ENCODE measurements at regions not wholly inside any gene's neighbourhood (a gene's known extent, or its start where the extent isn't known, plus 50 kb on each side); places are given as distances from the start of the nearest gene placed in this dataset.

- no peak for ATAC-seq (ENCODE audit: low read depth)
- H4K91ac ChIP-seq (ENCODE audit: insufficient read depth, low read depth, low read length): no peak overlapping the region
- in situ Hi-C loops (cut with MboI; ENCODE audit: low sequenced_read_pairs): no loop called here
- H3K9ac ChIP-seq (ENCODE audit: low read depth, low read length): no peak overlapping the region
- ChIA-PET POLR2A (ENCODE audit: unreplicated experiment) (no interaction called here), CTCF (no interaction called here)
- no peak overlapping the region for H3K14ac ChIP-seq (replicated peaks; ENCODE audit: low read depth, low read length)
- no peaks in the 10 kb centered on the region for H3K9me1 ChIP-seq (ENCODE audit: insufficient read depth, low read length)
- no peaks in the 10 kb centered on the region for H3K4me1 ChIP-seq (ENCODE audit: control insufficient read depth, insufficient read depth, low read length)
- 71% methylated on average over 7 of the region's 22 CpGs; no CpG with 5 or more reads in 1 of the 2 experiments for WGBS, 2 experiments (ENCODE audit: extremely low coverage in 2 of 2, insufficient read length in 1 of 2)
- intact Hi-C loops (cut with micrococcal nuclease): no loop called here
- H2BK15ac ChIP-seq (ENCODE audit: low read depth, low read length): no peak overlapping the region
- dilution Hi-C loops (cut with HindIII; ENCODE audit: low sequenced_read_pairs, unreplicated experiment): no loop called here
- no peak for TF ChIP-seq BHLHE40 (IDR thresholded peaks at IDR 0.05; ENCODE audit: low read depth, low read length)
- TF ChIP-seq CHD1 (IDR thresholded peaks at IDR 0.05; ENCODE audit: low read depth, low read length): no peak
- no peaks in the 10 kb centered on the region for H3K27me3 ChIP-seq (ENCODE audit: control insufficient read depth, insufficient read depth, low read length)
- H3K18ac ChIP-seq (ENCODE audit: low read depth, low read length): no peak overlapping the region
- no peaks in the 10 kb centered on the region for H3K36me3 ChIP-seq (ENCODE audit: control insufficient read depth, insufficient read depth, low read length)
- H4K5ac ChIP-seq (ENCODE audit: low read depth, low read length): no peak overlapping the region
- H3K4me3 ChIP-seq (ENCODE audit: insufficient read depth, low read depth, low read length): no peak overlapping the region
- no peak overlapping the region for H3K4ac ChIP-seq (ENCODE audit: low read depth, low read length)
- no peak overlapping the region for H3K23ac ChIP-seq (ENCODE audit: low read depth, low read length)
- no peak for DNase-seq
- no TSS peak for BruUV-seq (replicated peaks)
- H3K9me3 ChIP-seq (ENCODE audit: control insufficient read depth, insufficient read depth, low read length): peaks cover 48% of the 10 kb centered on the region
- H3K27ac ChIP-seq (ENCODE audit: insufficient read depth, low read length): no peak overlapping the region
- no peak overlapping the region for H2BK20ac ChIP-seq (ENCODE audit: low read depth, low read length)
- H2AK9ac ChIP-seq (replicated peaks; ENCODE audit: low read depth, low read length, poor library complexity): no peak overlapping the region
- H2AK5ac ChIP-seq (ENCODE audit: low read depth, low read length): no peak overlapping the region
- no peak overlapping the region for H2BK5ac ChIP-seq (ENCODE audit: low read depth, low read length, poor library complexity, severe bottlenecking)
- H3K56ac ChIP-seq (ENCODE audit: extremely low read depth, insufficient read depth, low read length): no peak overlapping the region
- H4K20me1 ChIP-seq (ENCODE audit: insufficient read depth, low read length): no peaks in the 10 kb centered on the region
- no peak overlapping the region for H2BK120ac ChIP-seq (ENCODE audit: low read depth, low read length)
- no peak overlapping the region for H2AFZ ChIP-seq (replicated peaks; ENCODE audit: low read length, poor library complexity)
- H3K4me2 ChIP-seq (ENCODE audit: low read depth, low read length): no peak overlapping the region
- no peaks in the 10 kb centered on the region for H3K79me1 ChIP-seq (ENCODE audit: low read depth in 1 of 2, low read length in 2 of 2)
- H4K8ac ChIP-seq (ENCODE audit: low read depth in 2 of 2, low read length in 2 of 2): no peak overlapping the region
Measured at GRCh38 chr22:49532869-49533802, 294.5 kb downstream of the BRD1 start.

Measured in IMR-90 (cell line).